ENCODE measurements at regions not wholly inside any gene's neighbourhood (a gene's known extent, or its start where the extent isn't known, plus 50 kb on each side); places are given as distances from the start of the nearest gene placed in this dataset.

DNA sequence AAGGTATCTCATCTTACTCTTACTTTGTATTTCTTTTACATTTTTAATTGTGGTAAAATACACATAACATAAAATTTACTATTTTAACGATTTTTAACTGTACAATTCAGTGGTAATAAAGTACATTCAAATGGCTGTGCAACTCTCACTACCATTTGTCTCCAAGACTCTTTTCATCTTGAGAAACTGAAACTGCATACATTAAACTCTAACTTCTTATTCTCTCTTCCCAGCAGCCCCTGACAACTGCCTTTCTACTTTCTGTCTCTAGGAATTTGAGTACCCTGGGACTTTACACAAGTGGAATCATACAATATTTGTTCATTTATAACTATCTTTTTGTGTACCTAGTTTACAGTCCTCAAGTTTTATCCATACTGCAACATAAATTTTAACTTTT, 725.8 kb upstream of the KIRREL3 start:
- H3K36me3 ChIP-seq (ENCODE audit: insufficient read depth, low read length), result no peaks in the 10 kb centered on the region
- H3K9me3 ChIP-seq (ENCODE audit: control insufficient read depth, insufficient read depth, low read length), result no peaks in the 10 kb centered on the region
- H3K4me1 ChIP-seq (ENCODE audit: insufficient read depth, low read length), result no peaks in the 10 kb centered on the region
- no peak overlapping the region for H3K9ac ChIP-seq (ENCODE audit: low read depth, low read length)

DNA sequence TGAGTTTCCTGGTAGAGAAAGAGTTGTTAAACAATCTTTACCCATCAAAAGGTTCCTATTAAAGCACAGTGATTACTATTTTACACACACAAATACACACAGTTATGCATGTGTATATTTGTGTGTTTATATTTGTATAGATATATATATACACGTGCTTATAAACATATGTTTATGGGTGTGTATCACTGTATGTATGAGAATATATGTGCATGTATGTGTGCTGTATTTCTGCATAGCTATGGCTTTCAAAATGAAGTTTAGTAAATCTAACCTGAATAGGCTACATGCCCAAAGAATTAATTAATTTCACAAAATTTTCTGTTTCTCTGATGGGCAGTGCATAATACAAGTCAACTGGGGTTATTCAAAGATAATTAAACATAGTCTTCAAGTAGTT, 723.1 kb upstream of the KIRREL3 start:
- no peaks in the 10 kb centered on the region for H3K36me3 ChIP-seq (ENCODE audit: insufficient read depth, low read length)
- H3K4me1 ChIP-seq (ENCODE audit: insufficient read depth, low read length), result no peaks in the 10 kb centered on the region
- no peaks in the 10 kb centered on the region for H3K9me3 ChIP-seq (ENCODE audit: control insufficient read depth, insufficient read depth, low read length)
- H3K9ac ChIP-seq (ENCODE audit: low read depth, low read length), result no peak overlapping the region

DNA sequence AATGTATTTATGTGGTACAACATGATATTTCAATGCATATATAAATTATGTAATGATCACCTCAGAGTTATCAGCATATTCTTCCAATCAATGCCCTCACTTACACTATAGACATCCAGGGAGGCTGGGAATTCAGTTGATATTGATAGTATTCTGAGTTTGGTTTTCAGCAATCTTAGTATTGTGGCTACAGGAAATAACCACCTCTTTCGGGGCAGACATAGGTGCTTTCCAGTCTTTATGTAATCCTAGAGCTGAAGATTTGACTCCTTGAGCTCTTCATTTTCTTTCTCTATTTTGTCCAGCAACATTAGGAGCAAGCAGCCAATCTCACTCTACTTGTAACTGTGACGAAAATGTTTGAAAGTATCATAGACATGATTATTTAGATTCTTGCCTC, 712.7 kb upstream of the KIRREL3 start:
- no peaks in the 10 kb centered on the region for H3K9me3 ChIP-seq (ENCODE audit: control insufficient read depth, insufficient read depth, low read length)
- H3K36me3 ChIP-seq (ENCODE audit: insufficient read depth, low read length), result no peaks in the 10 kb centered on the region
- H3K9ac ChIP-seq (ENCODE audit: low read depth, low read length), result no peak overlapping the region
- H3K4me1 ChIP-seq (ENCODE audit: insufficient read depth, low read length), result no peaks in the 10 kb centered on the region

DNA sequence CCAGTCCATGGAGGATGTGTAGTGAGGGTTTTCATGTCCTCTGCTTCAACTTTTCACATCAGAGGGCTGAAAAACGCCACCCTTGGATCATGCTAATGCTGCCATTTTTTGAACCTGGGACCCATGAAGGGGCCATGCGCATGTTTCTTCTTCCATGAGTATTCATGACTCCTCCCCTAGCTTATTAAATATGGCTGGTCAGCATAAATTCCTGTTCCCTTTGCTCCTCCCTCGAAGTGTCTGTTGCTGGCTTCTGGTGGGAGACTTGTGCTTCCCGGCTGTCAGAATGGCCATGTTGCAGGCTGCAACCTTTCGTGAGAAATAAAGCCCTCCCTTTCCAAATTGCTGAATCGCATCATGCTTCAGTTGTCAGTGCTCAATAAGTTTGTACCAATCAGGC, 711.2 kb upstream of the KIRREL3 start:
- no peak overlapping the region for H3K9ac ChIP-seq (ENCODE audit: low read depth, low read length)

DNA sequence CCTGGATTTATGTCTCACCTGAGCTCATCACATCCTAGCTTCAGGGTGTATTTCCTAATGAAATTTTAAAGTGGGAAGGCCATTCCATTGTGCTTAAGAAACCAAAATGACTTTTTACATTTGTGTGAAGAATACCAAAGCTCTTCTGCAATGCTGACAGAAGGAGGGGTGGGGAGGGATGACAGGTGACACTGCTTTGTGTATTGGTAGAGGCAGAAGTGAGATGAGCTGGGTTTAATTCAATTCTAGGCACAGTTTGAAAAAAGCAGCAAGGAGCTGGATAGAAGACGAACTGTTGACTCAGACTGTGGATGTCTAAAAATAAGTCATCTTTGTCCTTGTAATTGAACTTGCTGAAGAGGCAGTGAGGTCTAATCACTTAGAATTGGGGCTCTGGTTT, 710.3 kb upstream of the KIRREL3 start:
- no peaks in the 10 kb centered on the region for H3K36me3 ChIP-seq (ENCODE audit: insufficient read depth, low read length)
- no peak overlapping the region for H3K9ac ChIP-seq (ENCODE audit: low read depth, low read length)
- no peaks in the 10 kb centered on the region for H3K4me1 ChIP-seq (ENCODE audit: insufficient read depth, low read length)
- H3K9me3 ChIP-seq (ENCODE audit: control insufficient read depth, insufficient read depth, low read length), result no peaks in the 10 kb centered on the region

More for the DNA sequence above, 711.2 kb upstream of the KIRREL3 start:
- no peaks in the 10 kb centered on the region for H3K4me1 ChIP-seq (ENCODE audit: insufficient read depth, low read length)
- H3K36me3 ChIP-seq (ENCODE audit: insufficient read depth, low read length), result no peaks in the 10 kb centered on the region
- H3K9me3 ChIP-seq (ENCODE audit: control insufficient read depth, insufficient read depth, low read length), result no peaks in the 10 kb centered on the region

DNA sequence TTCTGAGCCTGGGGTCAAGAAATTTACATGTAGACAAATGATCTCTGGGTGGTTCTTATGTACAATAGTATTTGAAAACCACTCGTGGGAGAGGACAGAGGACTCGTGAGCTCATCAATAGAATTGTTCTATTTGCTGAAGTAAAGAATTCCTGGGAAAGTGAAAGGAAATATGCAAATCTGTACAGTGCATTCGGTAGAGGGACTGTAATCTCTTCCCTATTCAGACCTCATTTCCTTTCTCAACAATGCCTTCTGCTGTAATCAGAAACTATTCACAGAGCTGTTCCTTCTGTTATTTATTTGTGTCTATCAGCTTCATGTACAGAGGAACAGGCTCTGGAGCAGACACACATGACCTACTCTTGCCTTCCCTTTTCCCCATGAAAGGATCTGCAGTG, 709.4 kb upstream of the KIRREL3 start:
- Histone ChIP-seq H3K9ac (ENCODE audit: low read depth, low read length) (no peak overlapping the region), H3K9me3 (ENCODE audit: control insufficient read depth, insufficient read depth, low read length) (no peaks in the 10 kb centered on the region), H3K36me3 (ENCODE audit: insufficient read depth, low read length) (no peaks in the 10 kb centered on the region), H3K4me1 (ENCODE audit: insufficient read depth, low read length) (no peaks in the 10 kb centered on the region)

DNA sequence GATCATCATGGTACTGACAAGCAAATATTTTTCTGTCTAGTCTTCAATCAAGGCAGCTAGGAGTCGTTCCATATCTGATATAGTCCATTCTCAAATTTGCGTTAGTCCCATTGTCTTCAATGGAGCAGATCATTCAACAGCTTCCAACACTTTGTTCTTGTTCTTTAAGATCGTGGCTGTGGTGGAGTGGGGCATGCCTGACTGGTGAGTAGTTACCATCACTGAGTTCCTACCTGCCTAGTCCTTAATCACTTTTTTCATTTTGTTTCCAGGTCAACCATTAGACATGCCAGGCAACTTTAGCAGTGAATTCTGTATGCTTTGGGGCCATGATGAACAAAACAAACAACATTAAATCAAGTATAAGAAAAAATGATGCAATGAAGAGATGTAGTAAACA, 693.1 kb upstream of the KIRREL3 start:
- Histone ChIP-seq H3K9me3 (ENCODE audit: control insufficient read depth, insufficient read depth, low read length) (no peaks in the 10 kb centered on the region), H3K9ac (ENCODE audit: low read depth, low read length) (no peak overlapping the region), H3K4me1 (ENCODE audit: insufficient read depth, low read length) (no peaks in the 10 kb centered on the region), H3K36me3 (ENCODE audit: insufficient read depth, low read length) (no peaks in the 10 kb centered on the region)

DNA sequence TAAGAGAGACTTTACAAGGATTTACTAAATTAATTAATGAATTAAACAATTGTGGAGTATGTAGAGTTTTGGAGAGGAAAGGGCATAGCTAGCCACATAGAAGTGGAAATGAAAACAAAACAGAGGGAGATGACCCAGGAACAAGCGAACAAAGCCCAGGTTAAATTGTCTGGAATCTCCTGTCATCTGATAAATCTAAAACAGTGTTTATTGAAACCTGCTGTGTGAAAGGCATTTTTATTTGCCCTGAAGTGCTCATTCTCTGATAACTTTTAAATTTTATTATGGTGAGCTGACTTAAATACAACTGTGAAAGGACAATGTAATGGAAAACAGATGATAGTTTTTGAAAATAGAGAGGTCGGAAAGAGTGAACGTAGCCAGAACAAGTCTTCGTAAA, 682.8 kb upstream of the KIRREL3 start:
- H3K4me1 ChIP-seq (ENCODE audit: insufficient read depth, low read length), result no peaks in the 10 kb centered on the region
- no peaks in the 10 kb centered on the region for H3K9me3 ChIP-seq (ENCODE audit: control insufficient read depth, insufficient read depth, low read length)
- H3K9ac ChIP-seq (ENCODE audit: low read depth, low read length), result no peak overlapping the region
- no peaks in the 10 kb centered on the region for H3K36me3 ChIP-seq (ENCODE audit: insufficient read depth, low read length)

DNA sequence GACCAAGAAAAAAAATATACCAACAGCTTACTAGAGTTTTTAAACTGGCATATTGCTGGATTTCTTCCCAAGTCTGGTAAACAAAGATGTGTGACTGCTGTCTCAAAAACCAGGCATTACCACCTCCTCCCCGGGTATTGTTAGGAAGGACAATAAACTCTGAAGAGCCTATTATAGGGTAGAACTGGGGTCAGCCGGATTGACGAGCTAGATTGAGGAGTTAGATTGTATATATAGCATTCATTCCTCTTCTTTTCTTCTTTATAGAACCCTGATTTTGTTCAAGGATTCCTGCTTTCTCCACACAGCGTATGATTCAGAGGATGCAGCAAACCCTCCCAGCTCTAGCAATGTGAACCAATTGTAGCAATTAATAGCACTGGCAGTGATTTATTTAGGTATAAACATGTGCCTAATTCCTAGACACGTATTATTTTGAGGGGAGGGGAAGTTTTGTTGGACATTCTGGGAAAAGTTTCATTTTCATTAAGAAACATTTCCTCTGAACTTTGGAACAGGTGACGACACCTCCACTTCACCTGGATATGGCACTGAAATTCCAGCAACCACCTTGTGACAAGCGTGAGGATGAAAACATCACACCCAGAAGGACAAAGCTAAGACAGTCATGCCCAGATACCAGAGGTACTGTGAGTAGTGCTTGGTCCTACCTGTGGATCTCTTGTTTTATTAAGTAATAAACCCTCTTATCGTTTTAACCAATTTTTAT, 679.4 kb upstream of the KIRREL3 start:
- H3K9me3 ChIP-seq (ENCODE audit: control insufficient read depth, insufficient read depth, low read length), result no peaks in the 10 kb centered on the region
- H3K36me3 ChIP-seq (ENCODE audit: insufficient read depth, low read length), result no peaks in the 10 kb centered on the region
- H3K4me1 ChIP-seq (ENCODE audit: insufficient read depth, low read length), result peaks cover 8% of the 10 kb centered on the region; the same call in 1 of the 2 replicates
- no peak overlapping the region for H3K9ac ChIP-seq (ENCODE audit: low read depth, low read length)

DNA sequence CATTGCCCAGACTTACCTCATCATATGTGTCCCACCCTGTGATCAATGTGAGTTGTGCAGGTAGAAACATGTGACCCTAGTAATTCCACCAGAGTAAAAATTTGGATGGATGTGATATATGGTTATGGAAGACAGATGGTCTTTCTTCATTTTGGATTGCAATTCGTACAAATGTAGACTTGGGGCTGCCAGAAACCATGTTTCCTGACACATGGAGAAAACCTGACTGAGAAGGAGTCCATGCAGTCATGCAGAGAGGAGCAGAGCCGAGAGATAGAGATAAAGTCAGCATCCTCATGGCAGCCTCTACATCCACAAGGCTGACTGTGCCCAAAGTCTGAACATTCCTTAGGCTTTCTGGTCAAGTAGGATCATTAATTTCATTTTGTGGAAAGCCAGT, 678.1 kb upstream of the KIRREL3 start:
- H3K9ac ChIP-seq (ENCODE audit: low read depth, low read length), result no peak overlapping the region
- no peaks in the 10 kb centered on the region for H3K36me3 ChIP-seq (ENCODE audit: insufficient read depth, low read length)
- H3K4me1 ChIP-seq (ENCODE audit: insufficient read depth, low read length), result peaks cover 8% of the 10 kb centered on the region; the same call in 1 of the 2 replicates
- no peaks in the 10 kb centered on the region for H3K9me3 ChIP-seq (ENCODE audit: control insufficient read depth, insufficient read depth, low read length)

DNA sequence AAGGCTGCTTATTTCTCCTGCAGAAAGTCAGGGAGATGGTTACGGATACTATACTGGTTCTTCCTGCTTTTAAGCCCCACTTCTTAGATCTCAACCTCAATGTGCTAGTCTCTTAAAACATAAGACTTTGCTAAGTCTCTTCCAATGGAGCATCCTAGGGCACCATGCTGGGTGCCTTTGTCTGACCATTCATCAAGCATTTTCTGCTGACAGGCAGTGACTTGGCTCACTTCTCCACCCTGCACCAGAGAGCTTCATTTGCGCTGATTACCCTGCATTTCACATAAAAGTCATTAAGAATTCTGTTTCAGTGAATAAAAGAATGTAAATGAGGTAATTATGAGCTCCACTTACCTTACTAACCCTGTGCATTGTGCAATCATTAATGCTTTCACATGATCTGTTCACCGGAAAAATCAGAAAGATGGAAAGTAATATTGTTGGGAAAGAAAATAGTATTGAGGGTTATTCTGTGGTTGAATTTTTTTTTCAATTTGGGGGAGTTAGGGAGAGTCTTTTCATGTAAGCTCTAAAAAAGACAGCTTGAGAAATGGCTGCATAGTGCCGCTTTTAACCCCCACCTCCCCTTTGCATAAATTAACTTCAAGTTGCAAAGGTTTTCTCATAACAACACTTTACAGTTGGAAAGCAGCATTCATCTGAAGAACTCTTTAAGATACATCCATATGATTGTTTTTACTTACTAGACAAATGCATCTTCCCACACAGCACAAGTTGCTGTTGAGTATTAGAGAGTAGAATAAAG, 677.3 kb upstream of the KIRREL3 start:
- Histone ChIP-seq H3K9ac (ENCODE audit: low read depth, low read length) (no peak overlapping the region), H3K4me1 (ENCODE audit: insufficient read depth, low read length) (peaks cover 8% of the 10 kb centered on the region; the same call in 1 of the 2 replicates), H3K36me3 (ENCODE audit: insufficient read depth, low read length) (no peaks in the 10 kb centered on the region), H3K9me3 (ENCODE audit: control insufficient read depth, insufficient read depth, low read length) (no peaks in the 10 kb centered on the region)

DNA sequence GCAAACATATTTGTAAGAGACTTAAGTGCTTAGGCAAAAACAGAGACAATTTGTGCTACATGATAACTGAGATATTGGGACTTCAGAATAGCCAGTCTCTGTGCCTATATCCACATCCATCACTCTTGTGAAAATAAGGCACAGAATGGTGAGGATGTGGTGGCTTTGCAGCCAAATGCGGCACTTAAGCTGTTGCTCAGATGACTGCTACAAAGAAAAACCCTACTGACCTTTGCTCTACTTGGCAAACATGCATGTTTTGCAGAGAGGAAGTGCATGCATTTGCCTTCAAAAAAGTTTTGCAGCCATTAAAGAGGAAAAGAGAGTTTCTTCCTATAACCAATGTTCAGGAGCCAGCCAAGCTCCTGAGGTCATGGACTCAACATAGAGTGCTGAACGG, 675.0 kb upstream of the KIRREL3 start:
- peaks cover 8% of the 10 kb centered on the region; the same call in 1 of the 2 replicates for H3K4me1 ChIP-seq (ENCODE audit: insufficient read depth, low read length)
- H3K9ac ChIP-seq (ENCODE audit: low read depth, low read length), result no peak overlapping the region
- no peaks in the 10 kb centered on the region for H3K36me3 ChIP-seq (ENCODE audit: insufficient read depth, low read length)
- no peaks in the 10 kb centered on the region for H3K9me3 ChIP-seq (ENCODE audit: control insufficient read depth, insufficient read depth, low read length)

DNA sequence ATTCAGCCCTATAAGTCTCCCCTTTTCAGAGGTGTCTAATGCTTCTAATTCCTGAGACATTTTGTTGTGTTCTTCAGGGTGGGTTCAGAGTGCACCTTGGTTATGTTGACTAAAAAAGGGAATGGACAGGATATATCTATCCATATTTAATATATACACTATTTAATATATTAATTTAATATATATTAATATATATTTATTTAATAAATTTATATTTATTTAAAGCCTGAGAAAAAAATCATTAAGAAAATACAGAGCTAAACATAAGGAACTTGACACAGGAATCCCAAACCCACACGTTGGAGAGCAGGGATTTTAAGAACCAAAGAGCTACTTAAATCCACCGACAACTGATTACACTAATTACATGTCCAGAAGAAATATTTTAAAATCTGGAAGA, 674.2 kb upstream of the KIRREL3 start:
- peaks cover 8% of the 10 kb centered on the region; the same call in 1 of the 2 replicates for H3K4me1 ChIP-seq (ENCODE audit: insufficient read depth, low read length)
- no peaks in the 10 kb centered on the region for H3K9me3 ChIP-seq (ENCODE audit: control insufficient read depth, insufficient read depth, low read length)
- H3K9ac ChIP-seq (ENCODE audit: low read depth, low read length), result no peak overlapping the region
- H3K36me3 ChIP-seq (ENCODE audit: insufficient read depth, low read length), result no peaks in the 10 kb centered on the region

DNA sequence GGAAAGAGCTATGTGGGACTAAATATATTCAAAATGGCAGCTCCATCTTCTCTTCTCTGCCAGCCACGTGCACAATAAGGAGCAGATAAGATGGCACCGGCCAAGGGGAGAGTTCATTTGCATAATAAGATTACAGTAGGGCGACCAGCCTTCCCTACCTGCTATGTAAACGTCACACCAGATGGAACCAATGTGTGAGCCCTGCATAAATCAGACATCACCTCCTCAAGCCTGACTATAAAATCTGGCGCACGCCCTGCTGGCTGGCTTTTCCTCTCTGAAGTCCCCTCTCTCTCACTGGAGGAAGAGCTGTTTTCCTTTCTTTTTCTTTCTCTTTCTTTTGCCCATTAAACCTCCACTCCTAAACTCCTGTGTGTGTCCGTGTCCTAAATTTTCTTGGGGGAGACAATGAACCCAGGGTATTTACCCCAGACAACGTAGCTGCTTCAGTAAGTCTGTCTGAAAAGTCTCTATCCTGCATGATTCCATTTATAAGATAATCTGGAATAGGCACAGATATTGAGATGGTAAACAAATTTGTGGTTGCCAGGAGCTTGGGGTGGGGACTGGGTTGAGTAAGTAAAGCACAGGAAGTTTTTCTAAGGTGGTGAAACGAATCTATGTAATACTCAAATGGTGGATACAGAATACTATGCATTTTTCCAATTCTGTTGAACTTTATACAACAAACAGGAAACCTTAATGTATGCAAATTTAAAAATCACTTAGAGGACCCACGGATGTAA, 670.0 kb upstream of the KIRREL3 start:
- Histone ChIP-seq H3K9me3 (ENCODE audit: control insufficient read depth, insufficient read depth, low read length) (no peaks in the 10 kb centered on the region; the same call in 1 of the 2 replicates), H3K4me1 (ENCODE audit: insufficient read depth, low read length) (peaks cover 4% of the 10 kb centered on the region; the same call in 1 of the 2 replicates), H3K9ac (ENCODE audit: low read depth, low read length) (no peak overlapping the region)

More for the DNA sequence above, 670.0 kb upstream of the KIRREL3 start:
- H3K36me3 ChIP-seq (ENCODE audit: insufficient read depth, low read length), result no peaks in the 10 kb centered on the region

Measured in ES-I3 (cell line).